B cell (primary cell): ENCODE measurements at regions not wholly inside any gene's neighbourhood (a gene's known extent, or its start where the extent isn't known, plus 50 kb on each side); places are given as distances from the start of the nearest gene placed in this dataset.

Experiments used
- ATAC-seq: fragments of 200-7000 bp; cut with Tn5 transposase; one replicate; pipeline ENCODE4 v1.10.0; 2021; ENCODE audit warnings: low read depth, mild to moderate bottlenecking, moderate number of reproducible peaks, moderate library complexity
- CTCF ChIA-PET: fragments of 350-600 bp; sonication (Branson Sonifier 250); formaldehyde crosslinking; loops from one replicate; lab custom pipeline; 2021; ENCODE audit warnings: antibody characterized with exemption, inconsistent platforms; lab: Charles Lee
- POLR2A ChIA-PET: fragments of 350-600 bp; sonication (Branson Sonifier 250); formaldehyde crosslinking; loops from one replicate; lab custom pipeline; 2021; ENCODE audit warnings: antibody characterized with exemption; lab: Charles Lee
- DNase-seq: peaks from one replicate; pipeline ENCODE4 v3.0.0; 2013
- H2AFZ ChIP-seq: 2 replicates; pipeline ENCODE4 v1.6.1; 2012; ENCODE audit warnings: mild to moderate bottlenecking, low read depth, low read length; ENCODE audit not compliant: insufficient read depth, poor library complexity, severe bottlenecking
- H3K27ac ChIP-seq, 2 donors: 1 replicate in 1 of 2; 2 replicates in 1 of 2; pipeline ENCODE4 v1.5.1; 2012 to 2013; ENCODE audit warnings: low read length in 2 of 2, mild to moderate bottlenecking in 2 of 2, moderate library complexity in 1 of 2
- H3K27me3 ChIP-seq, 4 experiments: fragments of 200-600 bp in 1 of 4; sonication (generic) in 1 of 4; replicated peaks in 1 of 4; 1 replicate in 2 of 4; 2 replicates in 2 of 4; pipeline versions ENCODE4 v1.6.1 to v1.7.0; 2013 to 2016; ENCODE audit warnings: low read length in 3 of 4, mild to moderate bottlenecking in 2 of 4, mixed read lengths in 1 of 4, moderate library complexity in 1 of 4; ENCODE audit not compliant: insufficient read depth in 4 of 4, control insufficient read depth in 3 of 4; ENCODE audit errors: control extremely low read depth in 1 of 4
- H3K36me3 ChIP-seq, 2 experiments: replicated peaks in 1 of 2; 1 replicate in 1 of 2; 2 replicates in 1 of 2; pipeline versions ENCODE4 v1.6.1 to v1.7.1; 2013; ENCODE audit warnings: low read length in 1 of 2; ENCODE audit not compliant: insufficient read depth in 2 of 2, control insufficient read depth in 1 of 2; ENCODE audit errors: control extremely low read depth in 1 of 2, extremely low read depth in 1 of 2
- H3K4me1 ChIP-seq, 2 donors: fragments of 200-600 bp in 1 of 2; sonication (generic) in 1 of 2; 1 replicate in 1 of 2; 2 replicates in 1 of 2; pipeline versions ENCODE4 v1.5.1 to v1.6.1; 2013 to 2017; ENCODE audit warnings: low read length in 2 of 2; ENCODE audit not compliant: control insufficient read depth in 2 of 2, insufficient read depth in 2 of 2
- H3K4me2 ChIP-seq: replicated peaks from 2 replicates; pipeline ENCODE3; 2012; ENCODE audit warnings: mild to moderate bottlenecking, low read depth, low read length; ENCODE audit not compliant: poor library complexity, severe bottlenecking
- H3K4me3 ChIP-seq, 5 experiments: fragments of 200-600 bp in 1 of 5; sonication (generic) in 1 of 5; 1 replicate in 3 of 5; 2 replicates in 2 of 5; pipeline versions ENCODE4 v1.5.1 to v1.7.0; 2011 to 2016; ENCODE audit warnings: low read length in 4 of 5, mild to moderate bottlenecking in 4 of 5, low read depth in 2 of 5, control low read depth in 1 of 5, moderate library complexity in 1 of 5; ENCODE audit not compliant: insufficient read depth in 1 of 5; ENCODE audit errors: control extremely low read depth in 1 of 5, extremely low read depth in 1 of 5
- H3K79me2 ChIP-seq: fragments of 200-600 bp; sonication (generic); one replicate; pipeline ENCODE4 v1.6.0; 2016; ENCODE audit warnings: low read length; ENCODE audit not compliant: control insufficient read depth, insufficient read depth
- H3K9ac ChIP-seq: fragments of 200-600 bp; sonication (generic); 2 replicates; pipeline ENCODE4 v1.6.1; 2017; ENCODE audit warnings: mild to moderate bottlenecking, low read length, moderate library complexity
- H3K9me3 ChIP-seq, 3 donors: one replicate each; pipeline versions ENCODE4 v1.6.1 to v1.7.1; 2013; ENCODE audit warnings: low read length in 2 of 3; ENCODE audit not compliant: control insufficient read depth in 2 of 3, insufficient read depth in 1 of 3; ENCODE audit errors: control extremely low read depth in 1 of 3
- H4K20me1 ChIP-seq: 2 replicates; pipeline ENCODE4 v1.6.0; 2012; ENCODE audit warnings: mild to moderate bottlenecking, low read length; ENCODE audit not compliant: insufficient read depth, control insufficient read depth, poor library complexity, severe bottlenecking
- H3K27ac Mint-ChIP-seq: one replicate; pipeline ENCODE4 v1.8.0; 2021; ENCODE audit warnings: mixed read lengths
- H3K27me3 Mint-ChIP-seq: one replicate; pipeline ENCODE4 v1.8.0; 2021; ENCODE audit warnings: mixed read lengths
- H3K4me1 Mint-ChIP-seq: one replicate; pipeline ENCODE4 v1.8.0; 2021; ENCODE audit warnings: mixed read lengths
- H3K4me3 Mint-ChIP-seq: one replicate; pipeline ENCODE4 v1.8.0; 2021; ENCODE audit warnings: mixed read lengths
- H3K9me3 Mint-ChIP-seq: one replicate; pipeline ENCODE4 v1.8.0; 2022; ENCODE audit warnings: mixed read lengths; ENCODE audit not compliant: insufficient read depth
- CTCF ChIP-seq: fragments of 200-600 bp; IDR thresholded peaks from one replicate; pipeline ENCODE4 v1.8.0; 2022; ENCODE audit warnings: antibody characterized with exemption, mild to moderate bottlenecking
- EZH2 ChIP-seq: IDR thresholded peaks from 2 replicates; pipeline ENCODE4 v1.6.1; 2012; ENCODE audit warnings: borderline replicate concordance, low read depth, mild to moderate bottlenecking, moderate library complexity, low read length; ENCODE audit not compliant: insufficient read depth, poor library complexity, severe bottlenecking
- WGBS: methylation state at CpG from one replicate; pipeline ENCODE4 v1.1.5; 2013; ENCODE audit warnings: missing lambda C conversion rate; ENCODE audit not compliant: insufficient coverage; 5-methylcytosine and 5-hydroxymethylcytosine counted together
- intact Hi-C: fragments of 100-400 bp; cut with micrococcal nuclease; formaldehyde crosslinking; loops from one replicate; pipeline ENCODE4 v1.10.0; 2022

DNA sequence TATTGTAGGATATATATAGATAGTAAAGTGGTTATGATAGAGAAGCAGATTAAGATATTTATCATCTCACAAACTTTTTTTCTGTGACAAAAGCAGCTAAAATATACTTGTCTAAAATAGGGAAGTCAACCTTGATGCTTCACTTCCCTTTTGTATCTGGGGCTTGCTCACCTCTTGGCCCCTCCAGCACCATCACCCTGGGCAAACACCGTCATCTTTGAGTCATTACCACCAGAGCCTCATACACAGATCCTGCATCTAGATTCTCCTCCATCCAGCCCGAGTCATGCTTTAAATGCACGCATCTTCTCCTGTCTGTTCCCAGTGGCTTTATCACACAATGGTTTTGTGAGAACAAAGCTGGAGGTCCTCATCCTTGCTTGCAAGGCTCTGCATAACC, 1062.7 kb upstream of the EEF2KMT start:
- no peak for DNase-seq
- Histone ChIP-seq H3K4me1 (no peaks in the 10 kb centered on the region), H3K27ac (no peak overlapping the region), H3K4me3 (no peak overlapping the region), H4K20me1 (no peaks in the 10 kb centered on the region), H3K27me3 (no peaks in the 10 kb centered on the region), H3K79me2 (no peaks in the 10 kb centered on the region), H2AFZ (no peak overlapping the region), H3K36me3 (no peaks in the 10 kb centered on the region), H3K4me2 (no peak overlapping the region), H3K9me3 (peaks cover 0 to 5% (median 0%) of the 10 kb centered on the region in 3 donors), H3K9ac (no peak overlapping the region)
- ChIA-PET POLR2A (no interaction called here), CTCF (no interaction called here)
- Mint-ChIP-seq H3K4me3 (no peak overlapping the region), H3K27ac (no peak overlapping the region), H3K27me3 (no peaks in the 10 kb centered on the region), H3K4me1 (no peaks in the 10 kb centered on the region), H3K9me3 (no peaks in the 10 kb centered on the region)
- 94% methylated on average over 3 of the region's 3 CpGs for WGBS
- no peak for ATAC-seq
- intact Hi-C loops, result no loop called here
- TF ChIP-seq EZH2 (no peak), CTCF (no peak)

DNA sequence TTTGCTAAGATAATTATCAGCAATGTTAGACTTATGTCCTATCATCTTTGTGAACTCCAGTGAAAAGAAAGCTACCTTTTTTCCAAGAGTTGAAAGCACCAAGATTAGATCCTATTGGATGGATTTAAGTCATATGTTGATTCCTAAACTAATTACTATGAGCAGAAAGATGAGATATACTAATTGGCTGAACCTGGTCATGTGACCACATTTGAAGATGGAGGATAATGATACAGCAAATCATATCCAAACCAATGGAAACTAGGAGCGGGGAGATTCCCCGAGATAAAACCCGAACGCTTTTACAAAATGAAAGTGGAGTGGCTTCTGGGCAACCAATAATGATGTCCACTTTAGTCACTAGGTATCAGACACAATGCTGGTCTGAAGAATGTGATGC, 1060.2 kb upstream of the EEF2KMT start:
- no peaks in the 10 kb centered on the region for H3K27me3 Mint-ChIP-seq
- no peak overlapping the region for H3K27ac Mint-ChIP-seq
- no peak for ATAC-seq
- no peak overlapping the region for H3K4me3 Mint-ChIP-seq
- Histone ChIP-seq H3K4me1 (no peaks in the 10 kb centered on the region), H4K20me1 (no peaks in the 10 kb centered on the region), H2AFZ (no peak overlapping the region), H3K36me3 (no peaks in the 10 kb centered on the region), H3K79me2 (no peaks in the 10 kb centered on the region), H3K4me3 (no peak overlapping the region), H3K27me3 (no peaks in the 10 kb centered on the region), H3K27ac (no peak overlapping the region), H3K4me2 (no peak overlapping the region), H3K9me3 (peaks cover 0 to 5% (median 0%) of the 10 kb centered on the region in 3 donors), H3K9ac (no peak overlapping the region)
- ChIA-PET POLR2A (no interaction called here), CTCF (no interaction called here)
- intact Hi-C loops, result no loop called here
- 97% methylated on average over 4 of the region's 4 CpGs for WGBS
- TF ChIP-seq EZH2 (no peak), CTCF (no peak)
- no peak for DNase-seq
- H3K4me1 Mint-ChIP-seq, result no peaks in the 10 kb centered on the region
- no peaks in the 10 kb centered on the region for H3K9me3 Mint-ChIP-seq
